IMR-90 (cell line): ENCODE measurements at regions not wholly inside any gene's neighbourhood (a gene's known extent, or its start where the extent isn't known, plus 50 kb on each side); places are given as distances from the start of the nearest gene placed in this dataset.

ENCODE experiments used
- ATAC-seq: fragments of 200-7000 bp; cut with Tn5 transposase; 2 replicates; pipeline ENCODE4 v1.9.1; 2020; ENCODE audit warnings: low read depth, mild to moderate bottlenecking, moderate library complexity
- BruUV-seq: library from RNA; stranded (reverse); fragments of 400-500 nt; replicated peaks from 2 replicates; lab custom pipeline; 2021; lab: Mats Ljungman, UMichigan
- CTCF ChIA-PET: fragments of 300-600 bp; formaldehyde crosslinking; extraction: SDS; loops from one replicate; lab custom pipeline; 2021; ENCODE audit warnings: antibody characterized with exemption; lab: Yijun Ruan, JAX
- POLR2A ChIA-PET: fragments of 300-600 bp; sonication (Branson Sonifier 250); formaldehyde crosslinking; loops from one replicate; lab custom pipeline; 2022; ENCODE audit warnings: antibody characterized with exemption; ENCODE audit not compliant: unreplicated experiment; lab: Charles Lee
- DNase-seq: peaks from one replicate; pipeline ENCODE4 v3.0.0; 2013
- H2AFZ ChIP-seq: replicated peaks from 2 replicates; pipeline ENCODE3; 2013; ENCODE audit warnings: low read length, mild to moderate bottlenecking; ENCODE audit not compliant: poor library complexity
- H2AK5ac ChIP-seq: 2 replicates; pipeline ENCODE4 v1.6.1; 2013; ENCODE audit warnings: low read depth, low read length, inconsistent platforms
- H2AK9ac ChIP-seq: replicated peaks from 2 replicates; pipeline ENCODE3; 2013; ENCODE audit warnings: mild to moderate bottlenecking, low read depth, low read length, moderate library complexity; ENCODE audit not compliant: poor library complexity
- H2BK120ac ChIP-seq: 2 replicates; pipeline ENCODE4 v1.6.1; 2013; ENCODE audit warnings: low read depth, low read length, inconsistent platforms
- H2BK15ac ChIP-seq: 3 replicates; pipeline ENCODE4 v1.6.1; 2013; ENCODE audit warnings: low read depth, low read length, inconsistent platforms
- H2BK20ac ChIP-seq: 2 replicates; pipeline ENCODE4 v1.6.1; 2013; ENCODE audit warnings: low read depth, mild to moderate bottlenecking, inconsistent platforms, low read length, moderate library complexity
- H2BK5ac ChIP-seq: 2 replicates; pipeline ENCODE4 v1.6.1; 2013; ENCODE audit warnings: mild to moderate bottlenecking, low read depth, low read length, inconsistent platforms; ENCODE audit not compliant: poor library complexity, severe bottlenecking
- H3K14ac ChIP-seq: replicated peaks from 2 replicates; pipeline ENCODE4 v1.6.1; 2013; ENCODE audit warnings: low read depth, low read length, inconsistent platforms
- H3K18ac ChIP-seq: 2 replicates; pipeline ENCODE4 v1.6.1; 2013; ENCODE audit warnings: low read depth, low read length, control low read depth
- H3K23ac ChIP-seq: 2 replicates; pipeline ENCODE4 v1.6.1; 2013; ENCODE audit warnings: low read depth, low read length, inconsistent platforms
- H3K27ac ChIP-seq: 2 replicates; pipeline ENCODE4 v1.5.1; 2013; ENCODE audit warnings: mild to moderate bottlenecking, control low read depth, low read length; ENCODE audit not compliant: insufficient read depth
- H3K27me3 ChIP-seq: 2 replicates; pipeline ENCODE4 v1.6.1; 2013; ENCODE audit warnings: low read length; ENCODE audit not compliant: control insufficient read depth, insufficient read depth
- H3K36me3 ChIP-seq: 2 replicates; pipeline ENCODE4 v1.6.1; 2013; ENCODE audit warnings: low read length, mixed read lengths; ENCODE audit not compliant: control insufficient read depth, insufficient read depth
- H3K4ac ChIP-seq: 2 replicates; pipeline ENCODE4 v1.6.1; 2013; ENCODE audit warnings: low read depth, low read length, inconsistent platforms
- H3K4me1 ChIP-seq: 2 replicates; pipeline ENCODE4 v1.6.1; 2013; ENCODE audit warnings: low read length, mixed read lengths; ENCODE audit not compliant: control insufficient read depth, insufficient read depth
- H3K4me2 ChIP-seq: 2 replicates; pipeline ENCODE4 v1.6.1; 2013; ENCODE audit warnings: low read depth, mild to moderate bottlenecking, control low read depth, low read length, moderate library complexity
- H3K4me3 ChIP-seq: 2 replicates; pipeline ENCODE4 v1.5.1; 2013; ENCODE audit warnings: low read depth, mild to moderate bottlenecking, control low read depth, low read length, moderate library complexity; ENCODE audit not compliant: insufficient read depth
- H3K56ac ChIP-seq: 2 replicates; pipeline ENCODE4 v1.6.1; 2013; ENCODE audit warnings: low read length, inconsistent platforms; ENCODE audit not compliant: insufficient read depth; ENCODE audit errors: extremely low read depth
- H3K79me1 ChIP-seq, 2 experiments: 2 replicates each; pipeline ENCODE4 v1.6.1; 2013; ENCODE audit warnings: low read length in 2 of 2, inconsistent platforms in 1 of 2, low read depth in 1 of 2
- H3K9ac ChIP-seq: 2 replicates; pipeline ENCODE4 v1.6.1; 2013; ENCODE audit warnings: low read depth, low read length, control low read depth
- H3K9me1 ChIP-seq: 2 replicates; pipeline ENCODE4 v1.6.1; 2013; ENCODE audit warnings: low read length, inconsistent platforms; ENCODE audit not compliant: insufficient read depth
- H3K9me3 ChIP-seq: 2 replicates; pipeline ENCODE4 v1.6.1; 2013; ENCODE audit warnings: low read length; ENCODE audit not compliant: control insufficient read depth, insufficient read depth
- H4K20me1 ChIP-seq: 2 replicates; pipeline ENCODE4 v1.6.1; 2013; ENCODE audit warnings: low read length, inconsistent platforms; ENCODE audit not compliant: insufficient read depth
- H4K5ac ChIP-seq: 2 replicates; pipeline ENCODE4 v1.6.1; 2013; ENCODE audit warnings: mild to moderate bottlenecking, low read depth, low read length, control low read depth
- H4K8ac ChIP-seq, 2 experiments: 2 replicates each; pipeline ENCODE4 v1.6.1; 2013; ENCODE audit warnings: low read depth in 2 of 2, low read length in 2 of 2, control low read depth in 1 of 2, inconsistent platforms in 1 of 2
- H4K91ac ChIP-seq: 2 replicates; pipeline ENCODE4 v1.6.1; 2013; ENCODE audit warnings: low read depth, low read length, inconsistent platforms; ENCODE audit not compliant: insufficient read depth
- BHLHE40 ChIP-seq: fragments of 150-350 bp; IDR thresholded peaks from 2 replicates; pipeline ENCODE4 v1.6.1; 2016; ENCODE audit warnings: mild to moderate bottlenecking, low read depth, low read length
- CEBPB ChIP-seq: IDR thresholded peaks from 2 replicates; pipeline ENCODE4 v1.6.1; 2012; ENCODE audit warnings: low read depth, low read length, improper control_type of control experiment
- CHD1 ChIP-seq: IDR thresholded peaks from 2 replicates; pipeline ENCODE4 v1.6.1; 2012; ENCODE audit warnings: low read depth, low read length, improper control_type of control experiment
- CTCF ChIP-seq: conservative IDR thresholded peaks from 2 replicates; pipeline ENCODE4 v1.5.1; 2012; ENCODE audit warnings: mild to moderate bottlenecking, low read depth, low read length, improper control_type of control experiment
- ELK1 ChIP-seq: fragments of 150-350 bp; IDR thresholded peaks from 2 replicates; pipeline ENCODE4 v1.6.1; 2016; ENCODE audit warnings: low read depth, mild to moderate bottlenecking, low read length, moderate library complexity, borderline replicate concordance
- FOS ChIP-seq: fragments of 150-350 bp; IDR thresholded peaks from 2 replicates; pipeline ENCODE4 v1.6.1; 2016; ENCODE audit warnings: low read depth, low read length
- MAFK ChIP-seq: IDR thresholded peaks from 2 replicates; pipeline ENCODE4 v1.6.1; 2012; ENCODE audit warnings: low read depth, low read length, improper control_type of control experiment
- MAZ ChIP-seq: IDR thresholded peaks from 2 replicates; pipeline ENCODE4 v1.6.1; 2012; ENCODE audit warnings: low read depth, mild to moderate bottlenecking, low read length, improper control_type of control experiment, moderate library complexity, borderline replicate concordance
- MXI1 ChIP-seq: IDR thresholded peaks from 2 replicates; pipeline ENCODE4 v1.6.1; 2012; ENCODE audit warnings: low read depth, mild to moderate bottlenecking, low read length, moderate library complexity, borderline replicate concordance
- NFE2L2 ChIP-seq: fragments of 150-350 bp; IDR thresholded peaks from 2 replicates; pipeline ENCODE4 v1.6.1; 2016; ENCODE audit warnings: low read depth, mild to moderate bottlenecking, low read length
- POLR2A ChIP-seq: IDR thresholded peaks from 2 replicates; pipeline ENCODE4 v1.6.1; 2012; ENCODE audit warnings: mild to moderate bottlenecking, low read depth, low read length
- RAD21 ChIP-seq: IDR thresholded peaks from 2 replicates; pipeline ENCODE4 v1.6.1; 2012; ENCODE audit warnings: low read length, improper control_type of control experiment
- RCOR1 ChIP-seq: IDR thresholded peaks from 2 replicates; pipeline ENCODE4 v1.6.1; 2012; ENCODE audit warnings: mild to moderate bottlenecking, low read length, improper control_type of control experiment; ENCODE audit not compliant: insufficient replicate concordance
- RFX5 ChIP-seq: IDR thresholded peaks from 2 replicates; pipeline ENCODE4 v1.8.0; 2012; ENCODE audit warnings: low read depth, mild to moderate bottlenecking, low read length, moderate library complexity
- SMC3 ChIP-seq: fragments of 150-350 bp; IDR thresholded peaks from 2 replicates; pipeline ENCODE4 v1.6.1; 2016; ENCODE audit warnings: low read depth, mild to moderate bottlenecking, antibody characterized with exemption, low read length, moderate library complexity
- USF2 ChIP-seq: fragments of 150-350 bp; IDR thresholded peaks from 2 replicates; pipeline ENCODE4 v1.6.1; 2017; ENCODE audit warnings: mild to moderate bottlenecking, antibody characterized with exemption, low read length, low read depth
- WGBS, 2 experiments: methylation state at CpG; one replicate each; pipeline versions ENCODE4 v1.1.5 to v1.1.7; 2013; ENCODE audit warnings: missing lambda C conversion rate in 2 of 2; ENCODE audit not compliant: insufficient read length in 1 of 2; ENCODE audit errors: extremely low coverage in 2 of 2; 5-methylcytosine and 5-hydroxymethylcytosine counted together
- dilution Hi-C: fragments of 300-500 bp; cut with HindIII; formaldehyde crosslinking; loops from one replicate; pipeline ENCODE4 v1.14.3; 2018; ENCODE audit warnings: low sequenced_read_pairs; ENCODE audit not compliant: unreplicated experiment
- in situ Hi-C: fragments of 300-500 bp; cut with MboI; formaldehyde crosslinking; loops from 3 replicates; pipeline ENCODE4 v1.14.3; 2019; ENCODE audit warnings: low sequenced_read_pairs, inconsistent platforms, mixed read lengths
- intact Hi-C: fragments of 100-400 bp; cut with micrococcal nuclease; formaldehyde crosslinking; loops from 2 replicates; pipeline ENCODE4 v1.10.0; 2022

- Histone ChIP-seq H3K23ac (no peak overlapping the region), H3K56ac (no peak overlapping the region), H2BK120ac (no peak overlapping the region), H4K20me1 (no peaks in the 10 kb centered on the region), H3K79me1 (no peaks in the 10 kb centered on the region), H3K4me1 (no peaks in the 10 kb centered on the region), H2AFZ (no peak overlapping the region), H2BK20ac (no peak overlapping the region), H3K18ac (no peak overlapping the region), H2AK5ac (no peak overlapping the region), H3K4me2 (no peak overlapping the region), H3K9me3 (peaks cover 2% of the 10 kb centered on the region; the same call in 1 of the 2 replicates), H3K9ac (no peak overlapping the region), H4K8ac (no peak overlapping the region), H3K4me3 (no peak overlapping the region), H3K14ac (no peak overlapping the region), H3K36me3 (no peaks in the 10 kb centered on the region), H2BK5ac (no peak overlapping the region), H3K27me3 (no peaks in the 10 kb centered on the region), H3K4ac (no peak overlapping the region), H3K9me1 (no peaks in the 10 kb centered on the region), H2AK9ac (no peak overlapping the region), H2BK15ac (no peak overlapping the region), H4K91ac (no peak overlapping the region), H3K27ac (no peak overlapping the region), H4K5ac (no peak overlapping the region)
- TF ChIP-seq BHLHE40 (no peak), RFX5 (no peak), MXI1 (no peak), CHD1 (no peak), CEBPB (no peak), FOS (no peak), ELK1 (no peak), MAZ (no peak), NFE2L2 (no peak), POLR2A (no peak), SMC3 (no peak), CTCF (no peak), MAFK (no peak), RCOR1 (no peak), RAD21 (no peak), USF2 (no peak)
- in situ Hi-C loops, result no loop called here
- dilution Hi-C loops, result no loop called here
- ATAC-seq, result no peak
- 0% methylated on average over 1 of the region's 3 CpGs; no CpG with 5 or more reads in 1 of the 2 experiments for WGBS, 2 experiments
- no TSS peak for BruUV-seq
- CTCF ChIA-PET, result no interaction called here
- POLR2A ChIA-PET, result no interaction called here
- no peak for DNase-seq
- intact Hi-C loops, result no loop called here
These were observed 663.8 kb upstream of the API5 start for GRCh38 chr11:42647993-42648392.
